GM21381 (cell line): ENCODE measurements at regions not wholly inside any gene's neighbourhood (a gene's known extent, or its start where the extent isn't known, plus 50 kb on each side); places are given as distances from the start of the nearest gene placed in this dataset.

Experiments
- ATAC-seq: cut with Tn5 transposase; IDR thresholded peaks from one replicate; pipeline ENCODE4 v1.9.1; 2021; ENCODE audit warnings: mild to moderate bottlenecking, moderate library complexity; ENCODE audit not compliant: unreplicated experiment

- no peak for ATAC-seq
Measured at GRCh38 chr14:98685725-98686124, 586.3 kb downstream of the BCL11B start.

GRCh38 chr14:98688446-98688845 is 583.6 kb downstream of the BCL11B start:
- ATAC-seq: no peak

- no peak for ATAC-seq
Measured at GRCh38 chr14:98689951-98690350, 582.0 kb downstream of the BCL11B start.

- ATAC-seq: no peak
Measured at GRCh38 chr14:98692832-98693231, 579.2 kb downstream of the BCL11B start.

- ATAC-seq: no peak
Measured at GRCh38 chr14:98694541-98694940, 577.5 kb downstream of the BCL11B start.

GRCh38 chr14:98695809-98696208 is 576.2 kb downstream of the BCL11B start:
- no peak for ATAC-seq

GRCh38 chr14:98698341-98698740 is 573.7 kb downstream of the BCL11B start:
- ATAC-seq: no peak

GRCh38 chr14:98700748-98701147 is 571.2 kb downstream of the BCL11B start:
- no peak for ATAC-seq

GRCh38 chr14:98701377-98701776 is 570.6 kb downstream of the BCL11B start:
- ATAC-seq: no peak

- no peak for ATAC-seq
Measured at GRCh38 chr14:98704441-98704840, 567.6 kb downstream of the BCL11B start.

GRCh38 chr14:98705871-98706300 is 566.1 kb downstream of the BCL11B start:
- no peak for ATAC-seq

- ATAC-seq: no peak
Measured at GRCh38 chr14:98707522-98707921, 564.5 kb downstream of the BCL11B start.

GRCh38 chr14:98708555-98708954 is 563.4 kb downstream of the BCL11B start:
- no peak for ATAC-seq

GRCh38 chr14:98711453-98711852 is 560.5 kb downstream of the BCL11B start:
- ATAC-seq: no peak

GRCh38 chr14:98714626-98715425 is 557.2 kb downstream of the BCL11B start:
- no peak for ATAC-seq

GRCh38 chr14:98716133-98716532 is 555.9 kb downstream of the BCL11B start:
- ATAC-seq: no peak

- no peak for ATAC-seq
Measured at GRCh38 chr14:98721061-98721460, 550.9 kb downstream of the BCL11B start.

- no peak for ATAC-seq
Measured at GRCh38 chr14:98724734-98725133, 547.3 kb downstream of the BCL11B start.

- ATAC-seq: no peak
Measured at GRCh38 chr14:98725191-98725590, 546.8 kb downstream of the BCL11B start.

GRCh38 chr14:98725676-98726075 is 546.3 kb downstream of the BCL11B start:
- ATAC-seq: no peak

- ATAC-seq: no peak
Measured at GRCh38 chr14:98726585-98727405, 545.2 kb downstream of the BCL11B start.

GRCh38 chr14:98728024-98728423 is 544.0 kb downstream of the BCL11B start:
- no peak for ATAC-seq
